GM10266 (cell line): ENCODE measurements at regions not wholly inside any gene's neighbourhood (a gene's known extent, or its start where the extent isn't known, plus 50 kb on each side); places are given as distances from the start of the nearest gene placed in this dataset.

Source experiments
- DNase-seq: peaks from one replicate; pipeline ENCODE4 v3.0.0; 2012; ENCODE audit errors: extremely low spot score
- CTCF ChIP-seq: IDR thresholded peaks from 2 replicates; pipeline ENCODE4 v1.5.1; 2012; ENCODE audit warnings: mild to moderate bottlenecking, low read depth; ENCODE audit not compliant: control insufficient read depth, insufficient read depth; ENCODE audit errors: missing control alignments

GRCh38 chr9:28037968-28038367 lies 464.7 kb upstream of the C9orf72 start:
- no peak for TF ChIP-seq CTCF
- DNase-seq: no peak

- no peak for TF ChIP-seq CTCF
- no peak for DNase-seq
Observed at GRCh38 chr9:28045051-28045450, 471.8 kb upstream of the C9orf72 start.

GRCh38 chr9:28050046-28050445 lies 476.8 kb upstream of the C9orf72 start:
- DNase-seq: no peak
- TF ChIP-seq CTCF: no peak

- DNase-seq: no peak
- TF ChIP-seq CTCF: no peak
Observed at GRCh38 chr9:28050941-28051340, 477.7 kb upstream of the C9orf72 start.

GRCh38 chr9:28051559-28052503 lies 478.6 kb upstream of the C9orf72 start:
- no peak for TF ChIP-seq CTCF
- no peak for DNase-seq

GRCh38 chr9:28053096-28053777 lies 480.0 kb upstream of the C9orf72 start:
- TF ChIP-seq CTCF: no peak
- DNase-seq: no peak

- TF ChIP-seq CTCF: no peak
- no peak for DNase-seq
Observed at GRCh38 chr9:28056006-28056405, 482.7 kb upstream of the C9orf72 start.
